A549 (cell line): ENCODE measurements at regions not wholly inside any gene's neighbourhood (a gene's known extent, or its start where the extent isn't known, plus 50 kb on each side); places are given as distances from the start of the nearest gene placed in this dataset.

Experiments
- BHLHE40 ChIP-seq: IDR thresholded peaks from 2 replicates; pipeline ENCODE4 v1.6.1; 2012; ENCODE audit warnings: low read depth, low read length, inconsistent platforms
- EP300 ChIP-seq, 2 experiments: fragments of >200 bp; sonication (Bioruptor Twin); formaldehyde crosslinking; IDR thresholded peaks; 2 replicates in 1 of 2; 3 replicates in 1 of 2; pipeline ENCODE4 v1.6.1; 2016 to 2017
- MAZ ChIP-seq: fragments of 150-350 bp; IDR thresholded peaks from 2 replicates; pipeline ENCODE4 v1.6.1; 2014; ENCODE audit warnings: antibody characterized with exemption, low read depth, low read length, borderline replicate concordance
- POLR2A ChIP-seq: IDR thresholded peaks from 2 replicates; pipeline ENCODE4 v1.6.1; 2012; ENCODE audit warnings: mild to moderate bottlenecking, low read length
- RCOR1 ChIP-seq: fragments of 150-350 bp; IDR thresholded peaks from 2 replicates; pipeline ENCODE4 v1.6.1; 2014; ENCODE audit warnings: antibody characterized with exemption, low read length, low read depth
- TF ChIP-seq, protein P1 (sequence below): fragments of >200 bp; sonication (Bioruptor Twin); formaldehyde crosslinking; IDR thresholded peaks from 3 replicates; pipeline ENCODE4 v1.5.1; 2016
- TF ChIP-seq, protein P2 (sequence below): IDR thresholded peaks from 2 replicates; pipeline ENCODE4 v1.6.1; 2012

- TF ChIP-seq MAZ (no peak), EP300 (IDR thresholded peaks at IDR 0.05) (no peak), BHLHE40 (no peak), POLR2A (no peak), RCOR1 (no peak)
- TF ChIP-seq, protein P1, sequence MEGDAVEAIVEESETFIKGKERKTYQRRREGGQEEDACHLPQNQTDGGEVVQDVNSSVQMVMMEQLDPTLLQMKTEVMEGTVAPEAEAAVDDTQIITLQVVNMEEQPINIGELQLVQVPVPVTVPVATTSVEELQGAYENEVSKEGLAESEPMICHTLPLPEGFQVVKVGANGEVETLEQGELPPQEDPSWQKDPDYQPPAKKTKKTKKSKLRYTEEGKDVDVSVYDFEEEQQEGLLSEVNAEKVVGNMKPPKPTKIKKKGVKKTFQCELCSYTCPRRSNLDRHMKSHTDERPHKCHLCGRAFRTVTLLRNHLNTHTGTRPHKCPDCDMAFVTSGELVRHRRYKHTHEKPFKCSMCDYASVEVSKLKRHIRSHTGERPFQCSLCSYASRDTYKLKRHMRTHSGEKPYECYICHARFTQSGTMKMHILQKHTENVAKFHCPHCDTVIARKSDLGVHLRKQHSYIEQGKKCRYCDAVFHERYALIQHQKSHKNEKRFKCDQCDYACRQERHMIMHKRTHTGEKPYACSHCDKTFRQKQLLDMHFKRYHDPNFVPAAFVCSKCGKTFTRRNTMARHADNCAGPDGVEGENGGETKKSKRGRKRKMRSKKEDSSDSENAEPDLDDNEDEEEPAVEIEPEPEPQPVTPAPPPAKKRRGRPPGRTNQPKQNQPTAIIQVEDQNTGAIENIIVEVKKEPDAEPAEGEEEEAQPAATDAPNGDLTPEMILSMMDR = no peak
- TF ChIP-seq, protein P2, sequence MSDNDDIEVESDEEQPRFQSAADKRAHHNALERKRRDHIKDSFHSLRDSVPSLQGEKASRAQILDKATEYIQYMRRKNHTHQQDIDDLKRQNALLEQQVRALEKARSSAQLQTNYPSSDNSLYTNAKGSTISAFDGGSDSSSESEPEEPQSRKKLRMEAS = no peak
These were observed 374.9 kb downstream of the GXYLT1 start for GRCh38 chr12:41769810-41770209.
